ENCODE measurements at regions not wholly inside any gene's neighbourhood (a gene's known extent, or its start where the extent isn't known, plus 50 kb on each side); places are given as distances from the start of the nearest gene placed in this dataset.

GRCh38 chr18:10234281-10234680 is 220.2 kb upstream of the APCDD1 start:
- Mint-ChIP-seq H3K27ac (no peak overlapping the region), H3K4me1 (no peaks in the 10 kb centered on the region), H3K9me3 (peaks cover 10 to 18% of the 10 kb centered on the region in 2 experiments; a peak in 3 of 5 replicates), H3K36me3 (ENCODE audit: insufficient read depth in 1 of 3, low read depth in 3 of 3) (peaks cover 0 to 6% (median 0%) of the 10 kb centered on the region in 3 experiments; a peak in 3 of 7 replicates), H3K4me3 (no peak overlapping the region), H3K27me3 (ENCODE audit: low read depth) (no peaks in the 10 kb centered on the region)
- Histone ChIP-seq H2BK5ac (ENCODE audit: insufficient read length, low read length) (no peak overlapping the region), H3T11ph (ENCODE audit: low read length) (no peak overlapping the region), H3K9ac (ENCODE audit: extremely low read depth, insufficient read length, low read length) (no peak overlapping the region), H4K5ac (ENCODE audit: insufficient read length, low read depth, low read length) (no peak overlapping the region), H3K18ac (ENCODE audit: insufficient read length, low read depth, low read length) (no peak overlapping the region), H3K27ac (ENCODE audit: insufficient read length, low read depth, low read length) (no peak overlapping the region), H2AK5ac (ENCODE audit: insufficient read length, low read length) (no peak overlapping the region), H3K79me1 (ENCODE audit: insufficient read depth, low read depth, low read length, poor library complexity, severe bottlenecking) (no peaks in the 10 kb centered on the region), H3K23ac (ENCODE audit: insufficient read length, low read depth, low read length) (no peak overlapping the region), H3K4ac (ENCODE audit: low read depth, low read length) (no peak overlapping the region), H2BK20ac (ENCODE audit: low read depth, low read length, poor library complexity, severe bottlenecking) (no peak overlapping the region), H2BK120ac (ENCODE audit: low read depth, low read length, poor library complexity, severe bottlenecking) (no peak overlapping the region), H3K27me3 (ENCODE audit: insufficient read depth, low read length) (no peaks in the 10 kb centered on the region), H4K8ac (replicated peaks; ENCODE audit: insufficient read length, low read depth, low read length) (no peak overlapping the region), H3K23me2 (ENCODE audit: insufficient read length, low read depth, low read length, poor library complexity, severe bottlenecking) (no peaks in the 10 kb centered on the region), H4K91ac (ENCODE audit: insufficient read length, low read depth, low read length) (no peak overlapping the region), H2AFZ (ENCODE audit: low read length) (no peak overlapping the region), H3K14ac (ENCODE audit: insufficient read depth, low read length) (no peak overlapping the region), H2BK12ac (ENCODE audit: insufficient read length, low read depth, low read length) (no peak overlapping the region), H3K9me3 (ENCODE audit: control insufficient read depth, low read depth, low read length) (peaks cover 5% of the 10 kb centered on the region), H3K4me1 (ENCODE audit: insufficient read depth, low read length) (no peaks in the 10 kb centered on the region), H4K20me1 (ENCODE audit: control insufficient read depth, insufficient read depth, insufficient read length) (no peaks in the 10 kb centered on the region), H3K79me2 (ENCODE audit: insufficient read depth, low read length) (no peaks in the 10 kb centered on the region), H3K56ac (ENCODE audit: insufficient read length, low read depth, low read length) (no peak overlapping the region), H2BK15ac (ENCODE audit: low read depth, low read length) (no peak overlapping the region), H3K4me2 (ENCODE audit: insufficient read depth, insufficient read length, low read length) (no peak overlapping the region)
- TF ChIP-seq, protein P1, sequence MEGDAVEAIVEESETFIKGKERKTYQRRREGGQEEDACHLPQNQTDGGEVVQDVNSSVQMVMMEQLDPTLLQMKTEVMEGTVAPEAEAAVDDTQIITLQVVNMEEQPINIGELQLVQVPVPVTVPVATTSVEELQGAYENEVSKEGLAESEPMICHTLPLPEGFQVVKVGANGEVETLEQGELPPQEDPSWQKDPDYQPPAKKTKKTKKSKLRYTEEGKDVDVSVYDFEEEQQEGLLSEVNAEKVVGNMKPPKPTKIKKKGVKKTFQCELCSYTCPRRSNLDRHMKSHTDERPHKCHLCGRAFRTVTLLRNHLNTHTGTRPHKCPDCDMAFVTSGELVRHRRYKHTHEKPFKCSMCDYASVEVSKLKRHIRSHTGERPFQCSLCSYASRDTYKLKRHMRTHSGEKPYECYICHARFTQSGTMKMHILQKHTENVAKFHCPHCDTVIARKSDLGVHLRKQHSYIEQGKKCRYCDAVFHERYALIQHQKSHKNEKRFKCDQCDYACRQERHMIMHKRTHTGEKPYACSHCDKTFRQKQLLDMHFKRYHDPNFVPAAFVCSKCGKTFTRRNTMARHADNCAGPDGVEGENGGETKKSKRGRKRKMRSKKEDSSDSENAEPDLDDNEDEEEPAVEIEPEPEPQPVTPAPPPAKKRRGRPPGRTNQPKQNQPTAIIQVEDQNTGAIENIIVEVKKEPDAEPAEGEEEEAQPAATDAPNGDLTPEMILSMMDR (conservative IDR thresholded peaks at IDR 0.05) = no peak
- WGBS (ENCODE audit: extremely low coverage, insufficient read length, low lambda C conversion rate) = no CpG with 5 or more reads among the region's 5 CpGs
- no peak for DNase-seq

All from H9 (cell line).